Endodermal cell (in vitro differentiated cells): ENCODE measurements at regions not wholly inside any gene's neighbourhood (a gene's known extent, or its start where the extent isn't known, plus 50 kb on each side); places are given as distances from the start of the nearest gene placed in this dataset.

ENCODE experiments used
- DNase-seq: peaks from one replicate; pipeline ENCODE4 v3.0.0-alpha.2; 2017
- H3K27ac ChIP-seq: 2 replicates; pipeline ENCODE4 v1.5.1; 2013; ENCODE audit warnings: mild to moderate bottlenecking, low read depth, low read length, moderate library complexity
- H3K27me3 ChIP-seq: 2 replicates; pipeline ENCODE4 v1.6.1; 2013; ENCODE audit warnings: mild to moderate bottlenecking, low read length, moderate library complexity; ENCODE audit not compliant: insufficient read depth, control insufficient read depth, poor library complexity, severe bottlenecking
- H3K36me3 ChIP-seq: 2 replicates; pipeline ENCODE4 v1.7.0; 2013; ENCODE audit warnings: mild to moderate bottlenecking, low read length, moderate library complexity; ENCODE audit not compliant: control insufficient read depth, insufficient read depth
- H3K4me1 ChIP-seq: one replicate; pipeline ENCODE4 v1.7.0; 2013; ENCODE audit warnings: low read length; ENCODE audit not compliant: control insufficient read depth, insufficient read depth
- H3K4me3 ChIP-seq: 2 replicates; pipeline ENCODE4 v1.5.1; 2013; ENCODE audit warnings: mild to moderate bottlenecking, low read length, moderate library complexity
- H3K9ac ChIP-seq: 2 replicates; pipeline ENCODE4 v1.6.1; 2013; ENCODE audit warnings: mild to moderate bottlenecking, low read length, moderate library complexity; ENCODE audit not compliant: poor library complexity, severe bottlenecking; ENCODE audit errors: extremely low read depth
- H3K9me3 ChIP-seq: 2 replicates; pipeline ENCODE4 v1.6.1; 2013; ENCODE audit warnings: mild to moderate bottlenecking, low read length, moderate library complexity; ENCODE audit not compliant: control insufficient read depth
- H3K27ac Mint-ChIP-seq: 2 replicates; pipeline ENCODE4 v1.8.0; 2020; ENCODE audit warnings: mixed read lengths
- H3K27me3 Mint-ChIP-seq: 2 replicates; pipeline ENCODE4 v1.8.0; 2021; ENCODE audit warnings: mild to moderate bottlenecking, mixed read lengths; ENCODE audit not compliant: insufficient read depth
- H3K36me3 Mint-ChIP-seq: 2 replicates; pipeline ENCODE4 v1.8.0; 2020; ENCODE audit warnings: low read depth, mixed read lengths
- H3K4me1 Mint-ChIP-seq: 2 replicates; pipeline ENCODE4 v1.8.0; 2020; ENCODE audit warnings: mixed read lengths
- H3K4me3 Mint-ChIP-seq: 2 replicates; pipeline ENCODE4 v1.8.0; 2020; ENCODE audit warnings: mild to moderate bottlenecking, moderate library complexity, mixed read lengths
- H3K9me3 Mint-ChIP-seq: 2 replicates; pipeline ENCODE4 v1.8.0; 2020; ENCODE audit warnings: mild to moderate bottlenecking, mixed read lengths
- CTCF ChIP-seq: fragments of 200-600 bp; sonication (generic); conservative IDR thresholded peaks from 2 replicates; pipeline ENCODE4 v1.5.0; 2021; ENCODE audit warnings: antibody characterized with exemption, mild to moderate bottlenecking
- WGBS, 2 experiments: methylation state at CpG; one replicate each; pipeline versions ENCODE4 v1.1.5 to v1.1.7; 2013; ENCODE audit warnings: missing lambda C conversion rate in 2 of 2, mixed read lengths in 1 of 2; ENCODE audit not compliant: insufficient coverage in 1 of 2, insufficient read length in 1 of 2; 5-methylcytosine and 5-hydroxymethylcytosine counted together

- Histone ChIP-seq H3K36me3 (no peaks in the 10 kb centered on the region), H3K9ac (no peak overlapping the region), H3K27me3 (no peaks in the 10 kb centered on the region), H3K9me3 (no peaks in the 10 kb centered on the region), H3K27ac (no peak overlapping the region), H3K4me1 (no peaks in the 10 kb centered on the region), H3K4me3 (no peak overlapping the region)
- H3K4me3 Mint-ChIP-seq = no peak overlapping the region
- no peaks in the 10 kb centered on the region for H3K4me1 Mint-ChIP-seq
- 75 to 81% methylated on average over 1 to 3 of the region's 3 CpGs for WGBS, 2 experiments
- no peaks in the 10 kb centered on the region for H3K9me3 Mint-ChIP-seq
- TF ChIP-seq CTCF = no peak
- no peaks in the 10 kb centered on the region for H3K27me3 Mint-ChIP-seq
- H3K27ac Mint-ChIP-seq = no peak overlapping the region
- no peak for DNase-seq
- H3K36me3 Mint-ChIP-seq = no peaks in the 10 kb centered on the region
Observed at GRCh38 chr1:102631691-102632090, 476.6 kb downstream of the COL11A1 start.

GRCh38 chr1:102630041-102630440 lies 478.3 kb downstream of the COL11A1 start:
- Histone ChIP-seq H3K9ac (no peak overlapping the region), H3K27me3 (no peaks in the 10 kb centered on the region), H3K9me3 (no peaks in the 10 kb centered on the region), H3K4me1 (no peaks in the 10 kb centered on the region), H3K27ac (no peak overlapping the region), H3K4me3 (no peak overlapping the region), H3K36me3 (no peaks in the 10 kb centered on the region)
- H3K27ac Mint-ChIP-seq = no peak overlapping the region
- TF ChIP-seq CTCF = no peak
- no peaks in the 10 kb centered on the region for H3K27me3 Mint-ChIP-seq
- WGBS, 2 experiments = 78% methylated on average over 1 of the region's 1 CpG; no CpG with 5 or more reads in 1 of the 2 experiments
- DNase-seq = no peak
- H3K36me3 Mint-ChIP-seq = no peaks in the 10 kb centered on the region
- no peaks in the 10 kb centered on the region for H3K9me3 Mint-ChIP-seq
- no peaks in the 10 kb centered on the region for H3K4me1 Mint-ChIP-seq
- no peak overlapping the region for H3K4me3 Mint-ChIP-seq

GRCh38 chr1:102628109-102628613 lies 480.2 kb downstream of the COL11A1 start:
- Mint-ChIP-seq H3K27ac (no peak overlapping the region), H3K4me3 (no peak overlapping the region), H3K36me3 (no peaks in the 10 kb centered on the region), H3K9me3 (no peaks in the 10 kb centered on the region), H3K4me1 (no peaks in the 10 kb centered on the region), H3K27me3 (no peaks in the 10 kb centered on the region)
- Histone ChIP-seq H3K4me3 (no peak overlapping the region), H3K9ac (no peak overlapping the region), H3K27ac (no peak overlapping the region), H3K27me3 (no peaks in the 10 kb centered on the region), H3K36me3 (no peaks in the 10 kb centered on the region), H3K9me3 (no peaks in the 10 kb centered on the region), H3K4me1 (no peaks in the 10 kb centered on the region)
- no peak for TF ChIP-seq CTCF
- no peak for DNase-seq
- WGBS, 2 experiments = 87 to 89% methylated on average over 5 of the region's 5 CpGs
